Dermis microvascular lymphatic vessel endothelial cell (primary cell): ENCODE measurements at regions not wholly inside any gene's neighbourhood (a gene's known extent, or its start where the extent isn't known, plus 50 kb on each side); places are given as distances from the start of the nearest gene placed in this dataset.
A peak's percentile ranks its signal among the peaks of the same experiment; 100 is the strongest.

Experiments used
- DNase-seq, 2 donors: peaks; one replicate each; pipeline versions ENCODE4 v3.0.0 to v3.0.0-alpha.2; 2010; ENCODE audit warnings: low read depth in 2 of 2

DNA sequence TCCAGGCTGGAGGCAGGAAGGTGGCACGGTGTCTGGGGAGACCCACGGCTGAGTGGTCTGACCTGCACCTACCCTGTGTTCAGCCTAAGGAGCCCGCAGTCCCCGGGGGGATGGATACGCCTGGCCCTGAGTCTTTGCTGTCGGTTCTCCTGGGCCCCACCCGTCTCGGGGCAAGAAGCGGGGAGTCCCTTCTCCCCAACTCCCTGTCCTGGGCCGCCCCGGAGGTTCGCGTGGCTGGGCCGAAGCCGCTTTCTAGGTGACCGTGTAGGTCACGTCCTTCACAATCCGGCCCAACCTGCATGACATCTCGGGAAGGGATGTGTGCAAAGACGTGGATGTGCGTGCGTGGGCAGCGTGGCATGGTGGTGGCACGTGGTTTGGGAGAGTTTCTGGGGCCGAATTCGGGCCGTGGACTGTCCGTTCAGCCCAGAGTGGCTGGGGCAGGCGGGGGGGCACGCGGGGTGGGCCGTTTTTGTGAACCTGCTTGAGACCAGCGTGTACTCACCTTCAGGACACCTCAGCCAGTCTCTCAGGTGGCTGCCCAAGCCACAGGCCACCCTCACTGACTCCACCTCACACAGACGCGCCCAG, 103.3 kb downstream of the PTPRS start:
- DNase-seq = no peak

DNA sequence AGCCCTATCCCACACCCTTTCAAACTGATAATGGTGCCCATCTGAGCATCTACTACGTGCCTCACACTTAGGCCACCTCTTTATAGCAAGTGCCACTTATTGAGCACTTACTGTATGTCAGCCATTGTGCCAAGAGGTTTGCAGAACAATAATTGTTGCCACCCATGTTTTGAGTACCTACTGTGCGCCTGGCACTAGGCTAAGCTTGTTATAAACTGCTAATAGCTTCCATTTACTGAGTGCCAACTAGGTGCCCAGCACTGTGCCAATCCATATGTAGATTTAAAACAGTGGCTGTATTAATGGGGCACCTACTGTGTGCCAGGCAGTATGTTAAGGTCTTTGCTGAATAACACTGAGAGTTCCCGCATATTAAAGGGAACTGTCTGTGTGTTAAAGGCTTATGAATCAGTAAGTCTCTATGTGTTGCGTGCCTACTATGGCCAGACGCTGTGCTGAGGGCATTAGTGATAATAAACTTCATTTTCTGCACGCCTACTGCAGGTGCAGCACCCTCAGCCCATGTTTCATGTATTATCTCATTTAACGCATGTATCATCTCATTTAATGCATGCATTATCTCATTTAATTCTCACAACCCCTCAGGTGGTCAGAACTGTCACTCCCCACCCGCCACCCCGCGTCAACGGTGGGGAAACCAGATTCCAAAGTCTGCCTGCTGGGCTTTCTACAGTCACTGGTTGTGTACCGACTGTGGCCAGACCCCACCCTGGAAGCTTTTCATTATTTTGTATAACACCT, 105.0 kb downstream of the PTPRS start:
- no peak for DNase-seq

DNA sequence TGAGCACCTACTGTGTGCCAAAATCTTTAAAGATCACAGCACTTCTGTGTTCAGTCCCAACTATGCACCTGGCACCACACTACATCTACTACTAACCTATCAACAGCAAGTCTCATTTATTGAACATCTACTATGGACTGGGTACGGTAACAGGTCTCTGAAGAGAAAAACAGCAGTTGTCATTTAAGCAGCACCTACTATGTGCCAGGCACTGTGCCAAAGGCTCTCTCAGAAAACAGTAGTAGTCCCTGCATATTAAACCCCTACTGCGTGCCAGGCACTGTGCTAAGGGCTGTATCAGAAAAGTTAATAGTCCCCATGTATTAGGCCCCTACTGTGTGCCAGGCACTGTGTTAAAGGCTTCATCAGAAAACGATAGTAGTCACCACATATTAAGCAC, 106.2 kb downstream of the PTPRS start:
- no peak for DNase-seq

DNA sequence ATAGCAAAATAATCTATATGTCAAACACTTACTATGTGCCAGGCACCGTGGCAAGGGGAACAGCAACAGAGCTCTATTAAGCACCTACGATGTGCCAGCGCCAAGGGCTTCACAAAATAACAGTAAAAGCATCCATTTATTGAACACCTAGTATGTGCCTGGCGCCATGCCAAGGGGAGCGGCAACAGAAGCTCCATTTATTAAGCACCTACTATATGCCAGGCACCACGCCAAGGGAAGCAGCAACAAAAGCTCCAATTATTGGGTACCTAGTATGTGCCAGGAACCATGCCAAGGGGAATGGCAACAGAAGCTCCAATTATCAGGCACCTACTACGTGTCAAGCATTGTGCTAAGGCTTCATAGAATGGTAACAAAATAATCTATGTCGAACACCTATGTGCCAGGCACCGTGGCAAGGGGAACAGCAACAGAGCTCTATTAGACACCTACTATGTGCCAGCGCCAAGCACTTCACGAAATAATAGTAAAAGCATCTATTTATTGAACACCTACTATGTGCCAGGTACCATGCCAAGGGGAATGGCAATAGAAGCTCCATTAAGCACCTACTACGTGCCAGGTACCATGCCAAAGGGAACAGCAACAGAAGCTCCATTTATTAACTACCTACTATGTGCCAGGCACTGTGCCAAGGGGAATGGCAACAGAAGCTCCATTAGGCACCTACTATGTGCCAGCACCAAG, 107.7 kb downstream of the PTPRS start:
- no peak for DNase-seq

DNA sequence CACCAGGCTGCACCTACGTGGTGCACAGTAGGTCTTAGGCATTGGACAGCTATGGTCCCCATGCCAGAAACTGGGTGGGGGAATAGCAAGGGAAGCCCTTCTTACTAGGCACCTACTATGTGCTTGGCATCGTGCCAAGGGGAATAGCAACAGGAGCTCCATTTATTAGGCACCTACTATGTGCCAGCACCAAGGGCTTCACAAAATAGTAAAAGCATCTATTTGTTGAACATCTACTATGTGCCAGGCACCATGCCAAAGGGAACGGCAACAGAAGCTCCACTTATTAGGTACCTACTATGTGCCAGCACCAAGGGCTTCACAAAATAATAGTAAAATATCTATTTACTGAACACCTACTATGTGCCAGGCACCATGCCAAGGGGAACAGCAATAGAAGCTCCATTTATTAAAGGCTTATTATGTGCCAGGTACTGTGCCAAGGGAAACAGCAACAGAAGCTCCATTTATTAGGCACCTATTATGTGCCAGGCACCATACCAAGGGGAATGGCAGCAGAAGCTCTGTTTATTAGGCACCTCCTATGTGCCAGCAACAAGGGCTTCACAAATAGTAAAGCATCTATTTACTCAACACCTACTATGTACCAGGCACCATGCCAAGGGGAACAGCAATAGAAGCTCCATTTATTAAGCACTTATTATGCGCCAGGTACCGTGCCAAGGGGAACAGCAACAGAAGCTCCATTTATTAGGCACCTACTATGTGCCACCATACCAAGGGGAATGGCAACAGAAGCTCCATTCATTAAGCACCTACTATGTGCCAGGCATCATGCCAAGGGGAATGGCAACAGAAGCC, 108.5 kb downstream of the PTPRS start:
- no peak for DNase-seq

DNA sequence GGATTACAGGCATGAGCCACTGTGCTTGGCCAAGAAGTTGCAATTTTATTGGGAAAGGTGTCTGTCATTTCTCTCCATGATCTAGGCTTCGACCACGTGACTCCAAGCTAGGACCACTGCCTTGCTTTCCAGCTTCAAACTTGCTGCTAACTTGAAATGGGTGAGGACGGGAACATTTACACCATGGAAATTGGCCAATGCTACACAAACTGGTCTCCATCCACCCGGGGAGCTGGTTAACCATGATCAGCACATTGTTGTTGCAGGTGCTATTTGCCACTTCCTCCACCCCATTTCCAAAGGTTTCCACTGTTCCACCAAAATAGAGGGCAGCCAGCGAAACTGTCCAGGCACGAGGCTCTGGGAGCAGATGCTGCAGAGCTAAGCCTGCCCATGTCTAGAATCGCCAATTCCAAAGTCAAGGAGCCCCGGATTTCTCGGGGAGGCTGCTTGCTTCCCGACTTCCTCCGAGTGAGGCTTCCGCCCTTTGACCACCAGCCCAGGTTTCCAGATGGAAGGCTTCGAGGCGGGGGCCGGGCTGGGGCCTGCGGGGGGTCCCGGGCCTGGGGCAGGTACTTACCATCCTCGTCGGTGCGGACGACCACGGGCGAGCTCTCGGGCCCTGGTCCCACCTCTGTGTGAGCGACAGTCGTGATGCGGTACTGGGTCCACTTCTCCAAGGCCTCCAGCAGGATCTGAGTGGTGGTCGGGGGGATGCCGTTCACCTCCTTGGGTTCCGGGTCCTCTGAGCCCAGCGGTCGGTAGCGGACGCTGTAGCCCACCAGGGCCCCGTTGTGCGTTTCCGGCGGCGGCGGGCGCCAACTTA, 109.7 kb downstream of the PTPRS start:
- DNase-seq = no peak

DNA sequence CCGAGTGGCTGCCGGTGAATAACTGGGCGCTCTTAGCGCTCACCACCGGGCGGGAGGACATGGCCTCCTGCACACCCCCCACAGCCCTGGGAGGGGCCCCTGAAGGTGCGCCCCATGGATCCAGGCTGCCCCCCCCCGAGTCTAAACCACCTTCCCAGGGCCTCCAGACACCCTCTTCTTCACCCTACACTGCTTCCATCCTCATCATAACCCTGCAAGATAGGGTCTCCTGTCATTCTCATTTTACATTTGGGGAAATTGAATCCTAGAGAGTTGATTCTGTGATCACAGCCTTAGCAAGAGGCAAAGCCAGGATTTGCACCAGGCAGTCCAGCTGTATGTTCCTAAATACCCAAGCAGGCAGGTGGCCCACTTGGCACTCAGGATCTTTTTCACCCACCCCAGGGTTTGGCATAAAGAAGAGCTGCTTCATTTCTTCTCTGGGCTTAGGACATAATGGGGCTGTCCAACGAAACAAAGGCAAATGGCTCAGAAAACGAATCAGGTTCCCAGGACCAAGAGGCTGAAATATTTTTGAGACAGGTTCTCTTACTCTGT, 110.8 kb downstream of the PTPRS start:
- no peak for DNase-seq

DNA sequence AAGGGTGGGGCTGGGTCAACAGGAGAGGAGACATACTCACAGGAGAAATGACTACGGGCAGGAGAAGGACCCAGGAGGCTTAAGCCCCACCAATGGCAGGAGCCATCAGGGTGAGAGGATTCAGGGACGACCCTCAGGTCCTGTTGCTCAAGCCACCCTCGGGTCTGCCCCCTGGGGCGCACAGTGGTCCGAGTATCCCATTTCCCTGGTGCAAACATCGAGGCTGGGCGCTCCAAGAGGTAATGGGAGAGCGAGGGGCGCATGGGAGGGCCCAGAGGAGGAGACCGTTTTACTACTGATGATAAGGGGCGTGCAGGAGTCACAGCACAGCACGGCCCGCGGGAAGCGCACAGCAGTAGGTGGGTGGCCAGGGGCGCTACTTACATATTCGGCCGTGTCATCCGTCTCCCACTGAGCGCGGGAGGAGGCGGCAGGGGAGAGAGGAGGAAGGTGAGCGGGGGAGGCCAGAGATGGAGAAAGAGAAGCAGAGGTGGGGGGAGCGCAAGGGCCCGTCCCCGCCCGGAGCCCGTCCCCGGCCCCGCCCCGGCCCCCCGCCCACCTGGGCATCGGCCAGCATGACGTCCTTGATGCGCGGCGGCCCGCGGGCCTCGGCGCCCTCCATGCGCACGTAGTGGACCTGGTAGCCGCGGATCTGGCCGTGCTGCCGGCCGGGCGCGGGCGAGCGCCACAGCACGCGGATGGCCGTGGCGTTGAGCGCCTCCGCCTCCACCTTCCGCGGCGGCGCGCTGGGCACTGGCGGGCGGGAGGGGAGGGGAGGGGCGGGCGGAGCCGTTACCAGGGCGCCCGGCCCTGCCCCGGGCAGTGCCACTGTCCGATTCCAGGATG, 111.5 kb downstream of the PTPRS start:
- peak in 1 of 2 donors; percentile 19 for DNase-seq

DNA sequence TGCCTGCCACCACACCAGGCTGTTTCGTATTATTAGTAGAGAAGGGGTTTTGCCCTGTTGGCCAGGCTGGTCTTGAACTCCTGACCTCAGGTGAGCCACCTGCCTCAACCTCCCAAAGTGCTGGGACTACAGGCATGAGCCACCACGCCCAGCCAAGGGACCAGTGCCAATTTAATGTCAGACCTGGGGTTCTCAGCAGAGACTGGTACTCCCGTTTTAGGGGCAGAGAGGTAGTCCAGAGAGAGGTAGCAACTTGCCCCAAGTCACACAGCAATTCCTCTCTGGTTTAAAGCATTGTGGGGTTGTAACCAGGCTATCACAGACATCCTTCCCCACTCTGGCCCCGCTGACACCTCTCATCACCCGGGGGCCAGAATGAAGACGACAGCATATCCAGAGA, 112.1 kb downstream of the PTPRS start:
- no peak for DNase-seq

DNA sequence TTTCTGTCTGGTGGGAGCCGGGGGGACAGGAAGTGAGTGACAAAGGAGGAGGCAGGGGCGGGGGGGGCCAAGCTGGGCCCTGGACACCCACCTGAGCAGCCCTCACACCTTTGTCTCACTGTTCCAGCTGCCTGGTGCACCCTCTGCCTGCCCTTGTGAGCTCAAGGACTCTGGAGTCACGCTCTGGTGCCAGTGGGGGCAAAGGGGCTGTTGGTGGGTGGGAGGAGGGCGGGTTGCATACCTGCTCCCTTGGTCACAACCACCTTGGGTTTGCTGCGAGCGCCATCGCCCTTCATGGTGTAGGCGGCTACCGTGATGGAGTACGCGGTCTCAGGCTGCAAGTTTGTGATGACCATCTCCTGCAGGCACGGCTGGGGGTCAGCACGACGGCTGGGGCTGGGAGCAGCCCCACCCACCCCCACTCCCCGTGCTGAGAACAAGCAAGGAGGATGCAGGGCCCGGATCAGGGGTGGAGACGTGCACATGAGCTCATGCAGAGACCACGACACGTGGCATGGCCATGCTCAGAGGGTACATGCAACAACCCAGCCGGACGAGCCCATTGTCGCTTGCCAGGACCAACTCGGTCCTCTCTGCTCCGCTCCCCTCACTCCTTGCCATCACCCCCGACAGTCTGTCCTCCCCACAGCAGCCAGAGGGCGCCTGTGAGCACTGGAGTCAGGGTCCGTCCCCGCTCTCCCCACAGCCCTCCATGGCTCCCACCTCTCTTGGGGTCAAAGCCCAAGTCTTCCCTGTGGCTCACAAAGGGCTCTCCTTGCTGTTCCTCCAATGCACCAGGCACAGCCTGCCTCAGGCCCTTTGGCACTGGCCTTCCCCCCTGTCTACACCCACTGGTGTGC, 114.9 kb downstream of the PTPRS start:
- peak in 1 of 2 donors; percentile 10 for DNase-seq

DNA sequence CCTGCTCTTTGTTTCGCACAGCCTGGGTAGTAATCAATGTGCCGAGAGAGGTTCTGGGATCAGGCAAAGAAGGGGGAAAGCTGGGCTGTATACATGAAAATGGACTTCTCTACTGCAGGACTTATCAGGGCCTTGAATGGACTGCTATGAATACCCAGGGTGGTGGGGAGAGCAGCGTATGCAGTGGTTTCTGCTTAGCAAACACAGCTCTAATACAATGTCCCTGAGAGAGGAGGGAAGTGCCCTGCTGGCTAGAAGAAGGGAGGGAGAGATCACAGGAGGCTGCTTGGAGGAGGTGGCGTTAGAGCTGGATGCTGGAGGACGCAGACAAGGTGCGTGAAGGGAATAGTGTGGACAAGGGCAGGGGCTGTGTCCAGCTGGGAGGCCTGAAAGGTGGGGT, 116.1 kb downstream of the PTPRS start:
- no peak for DNase-seq

DNA sequence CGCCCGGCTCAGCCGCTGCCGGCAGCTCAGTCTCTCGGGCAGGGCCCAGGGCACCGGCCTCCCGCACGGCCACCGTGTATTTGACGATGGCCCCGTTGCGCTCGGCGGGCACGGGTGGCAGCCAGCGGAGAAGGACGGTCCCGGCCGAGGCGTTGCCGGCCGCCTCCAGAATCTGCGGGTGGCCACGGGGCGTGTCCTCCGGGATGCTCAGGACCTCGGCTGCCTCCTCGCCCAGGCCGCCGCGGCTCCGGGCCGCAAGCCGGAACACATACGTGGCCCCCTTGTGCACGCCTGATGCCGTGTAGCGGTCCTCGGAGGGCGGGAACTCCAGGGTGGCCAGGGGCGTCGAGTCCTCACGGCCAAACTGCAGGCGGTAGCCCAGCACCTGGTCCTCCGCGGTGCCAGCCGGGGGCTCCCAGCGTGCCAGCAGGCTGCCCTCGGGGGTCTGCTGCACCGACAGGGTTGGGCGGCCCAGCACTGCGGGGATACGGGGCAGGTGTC, 117.7 kb downstream of the PTPRS start:
- DNase-seq = no peak

DNA sequence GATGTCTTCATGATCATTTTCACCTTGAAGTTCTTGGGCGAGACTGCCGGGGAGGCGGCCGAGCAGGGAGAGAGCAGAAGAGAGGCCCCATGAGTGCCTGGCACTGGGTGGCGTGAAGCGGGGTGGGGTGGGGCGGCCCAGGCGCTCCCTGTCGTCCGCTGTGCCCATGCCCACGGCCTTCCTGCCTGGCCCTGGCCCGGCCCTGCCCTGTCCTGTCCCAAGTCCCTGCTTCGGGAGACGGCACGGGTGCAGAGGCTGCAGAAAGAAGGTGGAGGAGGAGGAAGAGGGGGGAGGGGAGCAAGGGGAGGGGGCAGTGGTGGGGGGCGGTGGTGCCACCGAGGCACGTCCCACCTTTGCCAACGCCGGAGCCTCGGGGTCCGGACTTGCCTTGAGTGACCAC, 118.4 kb downstream of the PTPRS start:
- DNase-seq = no peak

DNA sequence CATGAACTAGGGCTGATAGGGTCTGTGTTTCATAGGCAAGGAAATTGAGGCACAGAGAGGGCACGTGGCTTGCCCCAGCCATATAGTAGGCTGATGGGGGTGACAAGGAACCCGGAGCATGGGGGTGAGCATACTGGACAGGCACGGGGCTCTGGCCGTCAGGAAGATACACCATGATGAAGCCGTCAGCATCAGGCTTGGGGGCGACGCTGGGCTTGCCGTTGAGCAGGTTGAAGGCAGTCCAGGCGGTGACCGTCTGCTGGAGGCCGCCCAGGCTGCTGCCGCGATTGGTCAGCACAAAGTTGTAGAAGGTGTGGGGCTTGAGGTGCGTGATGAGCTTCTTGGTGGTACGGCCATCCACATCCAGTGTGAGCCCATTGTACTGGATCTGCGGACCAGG, 119.7 kb downstream of the PTPRS start:
- no peak for DNase-seq

DNA sequence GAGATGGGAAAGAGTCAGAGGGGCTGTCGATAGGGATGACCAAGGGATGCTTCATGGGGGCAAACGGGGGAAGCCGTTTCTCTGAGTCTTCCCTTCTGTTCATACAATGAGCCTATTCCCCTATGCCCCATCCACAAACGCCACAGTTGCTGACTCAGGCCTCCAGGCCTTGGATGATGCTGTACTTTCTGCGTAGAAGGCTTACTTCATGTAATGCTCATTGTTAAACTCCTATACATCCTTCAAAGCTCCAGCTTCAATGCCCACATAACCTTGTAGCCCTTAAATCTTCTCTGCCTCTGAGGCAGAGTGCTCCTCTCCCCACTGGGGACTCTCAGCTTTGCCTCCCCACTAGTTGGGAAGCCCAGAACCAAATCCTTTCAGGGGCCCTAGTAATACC, 120.3 kb downstream of the PTPRS start:
- no peak for DNase-seq

DNA sequence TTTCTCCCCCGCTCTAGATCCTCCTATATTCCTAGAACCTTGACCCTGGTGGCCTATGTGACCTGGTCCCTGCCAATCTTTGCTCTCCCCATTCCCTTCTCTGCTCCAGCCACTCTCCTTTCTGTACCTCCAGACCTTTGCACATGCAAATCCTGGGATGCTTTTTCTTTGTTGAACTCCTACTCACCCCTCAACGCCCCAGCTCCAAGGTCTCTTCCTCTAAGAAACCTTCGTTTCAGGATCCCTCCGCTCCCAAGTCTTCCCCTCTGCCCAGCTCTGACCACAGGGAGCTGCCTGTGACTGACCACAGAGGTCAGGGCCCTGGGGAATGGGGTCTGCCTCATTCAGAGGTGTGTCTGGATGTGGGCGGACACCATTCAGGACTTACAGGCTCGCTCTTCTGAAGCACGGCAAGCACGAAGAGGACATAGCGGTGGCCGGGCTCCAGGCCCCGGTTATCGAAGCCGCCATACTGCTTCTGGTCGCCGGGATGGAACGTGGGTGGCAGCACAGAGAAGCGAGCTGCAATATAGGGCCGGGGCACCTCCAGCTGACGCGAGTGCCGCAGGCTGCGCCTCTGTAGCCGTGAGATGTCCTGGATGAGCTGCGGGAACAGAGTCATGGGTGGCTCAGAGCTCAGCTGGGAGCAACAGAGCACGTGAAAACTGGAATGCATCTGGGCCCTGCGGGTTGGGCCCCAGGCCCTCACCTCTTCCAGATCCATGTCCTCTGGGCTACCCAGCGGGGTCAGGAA, 120.9 kb downstream of the PTPRS start:
- DNase-seq = no peak

DNA sequence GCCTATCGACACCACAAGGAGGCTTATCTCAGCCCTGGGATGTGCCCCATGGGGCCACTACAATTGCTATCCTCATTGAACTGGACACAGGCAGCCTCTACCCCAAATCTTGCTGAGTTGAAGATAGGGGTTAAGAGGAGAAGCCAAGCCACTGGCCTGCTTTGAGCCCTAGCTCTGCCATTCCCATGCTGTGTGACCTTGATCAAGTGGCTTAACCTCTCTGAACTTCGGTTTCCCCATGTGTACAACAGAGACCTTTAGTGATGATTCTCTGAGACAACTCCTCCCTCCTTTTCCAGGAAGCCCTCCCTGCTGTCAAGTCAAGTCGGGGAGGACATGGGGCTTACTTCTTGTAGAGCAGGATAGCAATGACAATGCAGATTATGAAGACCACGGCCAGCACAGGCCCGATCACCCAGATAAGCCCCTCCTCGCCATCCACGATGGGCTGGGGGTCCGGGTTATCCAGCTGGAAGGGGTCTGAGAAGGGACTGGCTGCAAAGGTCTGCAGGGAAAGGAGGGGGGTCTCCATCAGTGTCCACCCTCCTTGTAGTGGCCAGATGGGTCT, 121.6 kb downstream of the PTPRS start:
- DNase-seq = no peak
